WERI-Rb-1 (cell line): ENCODE measurements at regions not wholly inside any gene's neighbourhood (a gene's known extent, or its start where the extent isn't known, plus 50 kb on each side); places are given as distances from the start of the nearest gene placed in this dataset.

Source experiments
- DNase-seq: peaks from one replicate; pipeline ENCODE4 v3.0.0-alpha.2; 2020
- H3K27ac ChIP-seq: fragments of 250-450 bp; sonication (Bioruptor Pico); 2 replicates; pipeline ENCODE4 v1.5.1; 2020; ENCODE audit warnings: mild to moderate bottlenecking, moderate library complexity
- H3K27me3 ChIP-seq: fragments of 250-450 bp; sonication (Bioruptor Pico); 2 replicates; pipeline ENCODE4 v1.5.1; 2021; ENCODE audit warnings: mild to moderate bottlenecking, low read depth, moderate library complexity; ENCODE audit not compliant: insufficient read depth, severe bottlenecking
- H3K36me3 ChIP-seq: fragments of 250-450 bp; sonication (Bioruptor Pico); 2 replicates; pipeline ENCODE4 v1.5.1; 2020; ENCODE audit warnings: mild to moderate bottlenecking, moderate library complexity
- H3K4me3 ChIP-seq: 2 replicates; pipeline ENCODE4 v1.5.1; 2011; ENCODE audit warnings: low read depth, mild to moderate bottlenecking, control low read depth, low read length
- H3K9me3 ChIP-seq: fragments of 250-450 bp; sonication (Bioruptor Pico); 2 replicates; pipeline ENCODE4 v1.5.1; 2021; ENCODE audit warnings: mild to moderate bottlenecking, moderate library complexity; ENCODE audit not compliant: severe bottlenecking
- TF ChIP-seq, protein P1 (sequence below): IDR thresholded peaks from 2 replicates; pipeline ENCODE4 v1.5.1; 2011; ENCODE audit warnings: low read depth, mild to moderate bottlenecking, control low read depth, inconsistent platforms, low read length

- Histone ChIP-seq H3K36me3 (no peaks in the 10 kb centered on the region), H3K27ac (no peak overlapping the region), H3K27me3 (peaks cover 73% of the 10 kb centered on the region), H3K9me3 (no peaks in the 10 kb centered on the region), H3K4me3 (no peak overlapping the region)
- TF ChIP-seq, protein P1, sequence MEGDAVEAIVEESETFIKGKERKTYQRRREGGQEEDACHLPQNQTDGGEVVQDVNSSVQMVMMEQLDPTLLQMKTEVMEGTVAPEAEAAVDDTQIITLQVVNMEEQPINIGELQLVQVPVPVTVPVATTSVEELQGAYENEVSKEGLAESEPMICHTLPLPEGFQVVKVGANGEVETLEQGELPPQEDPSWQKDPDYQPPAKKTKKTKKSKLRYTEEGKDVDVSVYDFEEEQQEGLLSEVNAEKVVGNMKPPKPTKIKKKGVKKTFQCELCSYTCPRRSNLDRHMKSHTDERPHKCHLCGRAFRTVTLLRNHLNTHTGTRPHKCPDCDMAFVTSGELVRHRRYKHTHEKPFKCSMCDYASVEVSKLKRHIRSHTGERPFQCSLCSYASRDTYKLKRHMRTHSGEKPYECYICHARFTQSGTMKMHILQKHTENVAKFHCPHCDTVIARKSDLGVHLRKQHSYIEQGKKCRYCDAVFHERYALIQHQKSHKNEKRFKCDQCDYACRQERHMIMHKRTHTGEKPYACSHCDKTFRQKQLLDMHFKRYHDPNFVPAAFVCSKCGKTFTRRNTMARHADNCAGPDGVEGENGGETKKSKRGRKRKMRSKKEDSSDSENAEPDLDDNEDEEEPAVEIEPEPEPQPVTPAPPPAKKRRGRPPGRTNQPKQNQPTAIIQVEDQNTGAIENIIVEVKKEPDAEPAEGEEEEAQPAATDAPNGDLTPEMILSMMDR: no peak
- no peak for DNase-seq
Observed at GRCh38 chr14:101223561-101224162, 320.1 kb upstream of the RTL1 start.

DNA sequence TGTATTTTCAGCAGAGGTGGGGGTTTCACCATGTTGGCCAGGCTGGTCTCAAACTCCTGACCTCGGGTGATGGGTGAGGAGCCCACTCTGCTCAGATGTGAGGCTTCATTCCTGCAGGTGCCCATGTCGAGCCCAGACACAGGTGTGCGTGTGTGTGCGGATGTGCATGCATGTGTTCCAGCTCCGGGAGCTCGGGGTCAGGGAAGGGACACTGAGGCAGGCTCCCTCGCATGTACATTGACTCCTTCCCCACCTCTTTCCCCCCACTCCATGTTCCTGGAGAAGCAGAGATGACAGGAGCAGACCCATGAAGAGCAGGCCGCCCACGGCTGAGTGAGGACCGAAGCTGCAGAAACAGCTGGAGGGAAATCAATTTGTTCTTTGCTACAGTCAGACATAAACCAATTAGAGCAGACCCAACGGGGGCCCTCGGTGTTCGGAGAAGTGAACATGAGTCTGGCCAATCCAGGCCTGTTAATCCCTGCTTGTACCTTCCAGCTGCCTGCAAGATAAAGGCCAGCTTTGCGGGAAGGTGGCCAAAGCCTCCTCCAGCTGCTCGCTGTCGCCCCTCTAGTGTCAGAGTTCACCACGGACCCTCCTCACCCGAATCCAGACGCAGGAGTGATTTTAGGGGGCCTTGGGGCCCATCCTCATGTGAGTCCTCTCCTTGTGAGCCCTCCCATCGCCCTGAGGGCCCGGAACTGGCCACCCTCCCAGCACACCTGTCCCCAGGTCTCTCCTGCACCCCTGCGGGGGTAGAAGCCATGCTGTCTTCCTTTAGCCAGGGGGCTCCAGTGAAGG, 321.0 kb upstream of the RTL1 start:
- Histone ChIP-seq H3K27ac (no peak overlapping the region), H3K4me3 (no peak overlapping the region), H3K27me3 (peaks cover 71% of the 10 kb centered on the region), H3K36me3 (no peaks in the 10 kb centered on the region), H3K9me3 (no peaks in the 10 kb centered on the region)
- TF ChIP-seq, protein P1: no peak
- DNase-seq: no peak

DNA sequence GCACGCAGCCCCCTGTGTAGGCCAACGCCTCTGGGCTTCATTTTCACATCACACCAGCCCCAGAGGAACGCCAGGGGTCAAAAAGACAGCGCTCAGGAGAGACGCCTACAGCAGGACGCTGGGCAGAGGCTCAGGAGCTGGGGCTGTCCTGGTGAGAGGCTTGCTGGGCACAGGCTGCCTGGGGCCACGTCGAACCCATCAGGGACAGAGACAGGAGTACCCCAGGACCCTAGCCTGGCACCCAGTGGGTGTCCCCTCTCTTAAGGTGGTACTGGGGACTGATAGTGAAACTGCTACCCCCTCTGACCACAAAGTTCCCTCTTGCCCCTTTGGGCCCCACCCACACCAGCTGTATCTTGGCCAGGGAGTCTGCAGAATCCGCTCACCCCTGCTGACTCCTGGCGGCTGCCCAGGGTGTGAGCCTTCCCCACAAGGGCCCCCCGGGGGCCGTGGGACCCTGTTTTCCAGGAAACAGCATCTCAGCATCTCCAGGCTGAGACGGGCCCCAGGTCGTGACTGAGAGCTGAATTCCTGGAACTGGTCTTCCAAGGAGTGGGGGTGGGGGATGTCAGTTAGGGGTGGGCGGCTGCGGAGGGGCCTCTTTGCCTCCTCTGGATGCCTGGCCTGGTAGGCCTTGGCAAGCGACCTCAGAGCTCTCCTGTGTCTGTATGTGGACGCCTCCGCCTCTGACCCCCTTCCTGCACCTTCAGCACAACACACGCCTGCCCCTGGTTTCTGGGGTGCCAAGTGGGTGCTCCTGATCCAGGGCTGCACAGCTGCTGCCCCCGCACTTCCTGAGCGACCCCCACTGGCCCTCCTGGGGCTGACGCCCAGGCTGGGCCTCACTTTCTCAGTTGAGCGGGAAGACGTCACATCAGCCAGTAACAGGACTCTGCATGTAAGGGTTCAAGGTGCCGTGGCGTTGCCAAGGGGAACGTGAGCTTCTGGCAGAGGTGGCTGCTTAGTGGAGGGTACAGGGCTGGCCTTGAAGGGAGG, 321.9 kb upstream of the RTL1 start:
- TF ChIP-seq, protein P1: no peak
- no peaks in the 10 kb centered on the region for H3K36me3 ChIP-seq

GRCh38 chr14:101226265-101226602, 322.7 kb upstream of the RTL1 start:
- Histone ChIP-seq H3K4me3 (no peak overlapping the region), H3K27ac (no peak overlapping the region), H3K36me3 (no peaks in the 10 kb centered on the region), H3K27me3 (peaks cover 62% of the 10 kb centered on the region), H3K9me3 (no peaks in the 10 kb centered on the region)
- TF ChIP-seq, protein P1: no peak
- no peak for DNase-seq

More for the DNA sequence above, 321.9 kb upstream of the RTL1 start:
- Histone ChIP-seq H3K4me3 (no peak overlapping the region), H3K27ac (no peak overlapping the region), H3K27me3 (peaks cover 63% of the 10 kb centered on the region), H3K9me3 (no peaks in the 10 kb centered on the region)
- DNase-seq: no peak

DNA sequence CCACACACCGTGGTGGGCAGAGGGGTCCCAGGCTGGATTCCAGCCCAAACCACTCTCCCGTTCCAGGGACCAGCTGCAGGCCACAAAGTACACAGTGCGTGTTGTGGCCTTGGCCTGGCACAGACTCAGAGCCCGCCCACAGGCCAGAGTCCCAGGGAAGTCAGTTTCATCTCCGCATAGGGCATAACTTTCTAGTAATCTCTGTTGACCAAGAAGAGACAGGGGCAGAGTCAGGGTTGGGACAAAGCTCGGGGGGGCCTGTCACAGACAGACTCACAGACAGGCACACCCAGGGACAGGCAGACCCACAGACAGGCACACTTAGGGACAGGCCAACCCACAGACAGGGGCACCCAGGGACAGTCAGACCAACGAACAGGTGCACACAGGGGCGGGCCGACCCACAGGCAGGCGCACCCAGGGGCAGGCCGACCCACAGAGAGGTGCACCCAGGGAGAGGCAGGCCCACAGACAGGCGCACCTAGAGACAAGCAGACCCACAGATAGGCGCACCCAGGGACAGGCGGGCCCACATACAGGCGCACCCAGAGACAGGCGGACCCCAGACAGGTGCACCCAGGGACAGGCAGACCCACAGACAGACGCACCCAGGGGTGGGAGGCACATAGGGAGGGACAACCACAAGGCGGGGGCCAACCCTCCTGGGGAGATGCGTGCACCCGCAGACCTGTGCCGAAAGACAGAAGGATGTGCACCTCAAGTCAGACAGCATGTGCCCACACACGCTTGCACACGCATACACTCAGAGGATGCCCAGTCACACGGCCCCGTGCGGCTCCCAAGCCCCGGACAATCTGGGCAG, 323.3 kb upstream of the RTL1 start:
- TF ChIP-seq, protein P1: no peak
- no peaks in the 10 kb centered on the region for H3K36me3 ChIP-seq
- no peak overlapping the region for H3K27ac ChIP-seq
- no peak for DNase-seq
- no peaks in the 10 kb centered on the region for H3K9me3 ChIP-seq
- H3K4me3 ChIP-seq: no peak overlapping the region
- peaks cover 67% of the 10 kb centered on the region for H3K27me3 ChIP-seq
